PC-3 (cell line): ENCODE measurements at regions not wholly inside any gene's neighbourhood (a gene's known extent, or its start where the extent isn't known, plus 50 kb on each side); places are given as distances from the start of the nearest gene placed in this dataset.

Experiments used
- ATAC-seq: fragments of 200-7000 bp; cut with Tn5 transposase; 2 replicates; pipeline ENCODE4 v1.9.1; 2020; ENCODE audit warnings: mild to moderate bottlenecking, moderate library complexity
- BruUV-seq: library from RNA; stranded (reverse); fragments of 400-500 nt; replicated peaks from 2 replicates; lab custom pipeline; 2021; lab: Mats Ljungman, UMichigan
- CTCF ChIA-PET: fragments of 300-600 bp; sonication (Branson Sonifier 250); formaldehyde crosslinking; loops from one replicate; lab custom pipeline; 2022; ENCODE audit warnings: antibody characterized with exemption; lab: Charles Lee
- POLR2A ChIA-PET: fragments of 300-600 bp; sonication (Branson Sonifier 250); formaldehyde crosslinking; loops from one replicate; lab custom pipeline; 2022; ENCODE audit warnings: antibody characterized with exemption; ENCODE audit not compliant: unreplicated experiment; lab: Charles Lee
- DNase-seq: peaks from one replicate; pipeline ENCODE4 v3.0.0-alpha.2; 2015
- H2AFZ ChIP-seq: fragments of 300-600 bp; sonication (generic); 2 replicates; pipeline ENCODE4 v1.6.0; 2016; ENCODE audit warnings: antibody characterized with exemption, low read length
- H3F3A ChIP-seq: fragments of 300-600 bp; sonication (generic); one replicate; pipeline ENCODE4 v1.6.0; 2017; ENCODE audit warnings: antibody characterized with exemption, low read length, control low read depth, mild to moderate bottlenecking; ENCODE audit not compliant: unreplicated experiment
- H3K27ac ChIP-seq: fragments of 300-600 bp; sonication (generic); 2 replicates; pipeline ENCODE4 v1.5.1; 2016; ENCODE audit warnings: mild to moderate bottlenecking, low read length
- H3K27me3 ChIP-seq: fragments of 300-600 bp; sonication (generic); 2 replicates; pipeline ENCODE4 v1.6.1; 2016; ENCODE audit warnings: low read length, mixed read lengths
- H3K36me3 ChIP-seq: fragments of 300-600 bp; sonication (generic); 2 replicates; pipeline ENCODE4 v1.6.1; 2016; ENCODE audit warnings: low read depth, mixed run types, low read length, mixed read lengths
- H3K4me1 ChIP-seq: fragments of 300-600 bp; sonication (generic); 2 replicates; pipeline ENCODE4 v1.5.1; 2016; ENCODE audit warnings: low read length; ENCODE audit not compliant: insufficient read depth
- H3K4me2 ChIP-seq: fragments of 300-600 bp; sonication (generic); 2 replicates; pipeline ENCODE4 v1.6.0; 2016; ENCODE audit warnings: low read length
- H3K4me3 ChIP-seq: fragments of 300-600 bp; sonication (generic); 2 replicates; pipeline ENCODE4 v1.5.1; 2016; ENCODE audit warnings: mild to moderate bottlenecking, low read length, mixed read lengths
- H3K79me2 ChIP-seq: fragments of 300-600 bp; sonication (generic); 2 replicates; pipeline ENCODE4 v1.6.1; 2017; ENCODE audit warnings: low read length, mixed read lengths
- H3K9ac ChIP-seq: fragments of 300-600 bp; sonication (generic); 2 replicates; pipeline ENCODE4 v1.6.0; 2016; ENCODE audit warnings: mild to moderate bottlenecking, low read length
- H3K9me2 ChIP-seq: fragments of 300-600 bp; sonication (generic); replicated peaks from 2 replicates; pipeline ENCODE4 v1.6.1; 2016; ENCODE audit warnings: mixed run types, low read length, mixed read lengths
- H3K9me3 ChIP-seq: fragments of 300-600 bp; sonication (generic); 2 replicates; pipeline ENCODE4 v1.6.1; 2016; ENCODE audit warnings: low read length, mixed read lengths
- H4K20me1 ChIP-seq: fragments of 300-600 bp; sonication (generic); 2 replicates; pipeline ENCODE4 v1.6.1; 2016; ENCODE audit warnings: low read length, mixed read lengths
- CTCF ChIP-seq: fragments of 300-600 bp; sonication (generic); conservative IDR thresholded peaks from 2 replicates; pipeline ENCODE4 v1.5.1; 2017; ENCODE audit warnings: antibody characterized with exemption, low read depth, mild to moderate bottlenecking, low read length
- EZH2 ChIP-seq: fragments of 300-600 bp; sonication (generic); IDR thresholded peaks from one replicate; pipeline ENCODE4 v1.6.1; 2017; ENCODE audit warnings: antibody characterized with exemption, mild to moderate bottlenecking, low read length; ENCODE audit not compliant: unreplicated experiment
- EZH2phosphoT487 ChIP-seq: fragments of 300-600 bp; sonication (generic); IDR thresholded peaks from 2 replicates; pipeline ENCODE4 v1.6.1; 2018; ENCODE audit warnings: mild to moderate bottlenecking, antibody characterized with exemption, low read length, borderline replicate concordance
- intact Hi-C: fragments of 100-400 bp; cut with micrococcal nuclease; formaldehyde crosslinking; loops from 2 replicates; pipeline ENCODE4 v1.9.0; 2023

- Histone ChIP-seq H3K4me1 (no peaks in the 10 kb centered on the region), H3K27ac (no peak overlapping the region), H3F3A (no peaks in the 10 kb centered on the region), H2AFZ (no peak overlapping the region), H3K79me2 (no peaks in the 10 kb centered on the region), H3K4me3 (no peak overlapping the region), H4K20me1 (no peaks in the 10 kb centered on the region), H3K9ac (no peak overlapping the region), H3K9me2 (no peaks in the 10 kb centered on the region), H3K27me3 (no peaks in the 10 kb centered on the region), H3K9me3 (no peaks in the 10 kb centered on the region), H3K4me2 (no peak overlapping the region), H3K36me3 (no peaks in the 10 kb centered on the region)
- POLR2A ChIA-PET, result no interaction called here
- intact Hi-C loops, result no loop called here
- CTCF ChIA-PET, result no interaction called here
- TF ChIP-seq EZH2 (no peak), EZH2phosphoT487 (no peak), CTCF (no peak)
- BruUV-seq, result no TSS peak
- no peak for DNase-seq
- ATAC-seq, result no peak
Observed at GRCh38 chr1:82932207-82932606, 1066.7 kb downstream of the TTLL7 start.

- H4K20me1 ChIP-seq, result no peaks in the 10 kb centered on the region
- H3K4me1 ChIP-seq, result no peaks in the 10 kb centered on the region
- no peaks in the 10 kb centered on the region for H3K27me3 ChIP-seq
- ChIA-PET CTCF (no interaction called here), POLR2A (no interaction called here)
- TF ChIP-seq EZH2 (no peak), CTCF (no peak), EZH2phosphoT487 (no peak)
- no peaks in the 10 kb centered on the region for H3K79me2 ChIP-seq
- H3F3A ChIP-seq, result no peaks in the 10 kb centered on the region
- H3K27ac ChIP-seq, result no peak overlapping the region
- H2AFZ ChIP-seq, result no peak overlapping the region
- no peak overlapping the region for H3K4me2 ChIP-seq
- H3K9me3 ChIP-seq, result no peaks in the 10 kb centered on the region
- H3K36me3 ChIP-seq, result no peaks in the 10 kb centered on the region
- intact Hi-C loops, result no loop called here
- H3K9ac ChIP-seq, result no peak overlapping the region
- ATAC-seq (no peak), DNase-seq (no peak)
- H3K9me2 ChIP-seq, result no peaks in the 10 kb centered on the region
- BruUV-seq, result no TSS peak
- H3K4me3 ChIP-seq, result no peak overlapping the region
Observed at GRCh38 chr1:82931006-82931405, 1067.9 kb downstream of the TTLL7 start.

GRCh38 chr1:82927753-82928152 is 1071.2 kb downstream of the TTLL7 start:
- Histone ChIP-seq H3K27ac (no peak overlapping the region), H3K36me3 (no peaks in the 10 kb centered on the region), H3K4me3 (no peak overlapping the region), H2AFZ (no peak overlapping the region), H4K20me1 (no peaks in the 10 kb centered on the region), H3K27me3 (no peaks in the 10 kb centered on the region; the same call in 1 of the 2 replicates), H3K9me2 (no peaks in the 10 kb centered on the region), H3K4me2 (no peak overlapping the region), H3F3A (no peaks in the 10 kb centered on the region), H3K79me2 (no peaks in the 10 kb centered on the region), H3K4me1 (no peaks in the 10 kb centered on the region), H3K9me3 (no peaks in the 10 kb centered on the region), H3K9ac (no peak overlapping the region)
- POLR2A ChIA-PET, result no interaction called here
- CTCF ChIA-PET, result no interaction called here
- no peak for DNase-seq
- intact Hi-C loops, result no loop called here
- TF ChIP-seq EZH2phosphoT487 (no peak), EZH2 (no peak), CTCF (no peak)
- ATAC-seq, result no peak
- BruUV-seq, result no TSS peak
